DMS79 treated with DMSO at 0.1 percent for 48 hours (cell line): ENCODE measurements at regions not wholly inside any gene's neighbourhood (a gene's known extent, or its start where the extent isn't known, plus 50 kb on each side); places are given as distances from the start of the nearest gene placed in this dataset.

Source experiments
- DNase-seq: peaks from one replicate; lab custom pipeline; 2025; lab: John Stamatoyannopoulos, UW

GRCh38 chr12:107472308-107472707, 213.3 kb upstream of the PWP1 start:
- no peak for DNase-seq

- DNase-seq, result no peak
Measured at GRCh38 chr12:107474099-107474498, 211.5 kb upstream of the PWP1 start.

GRCh38 chr12:107474639-107475539, 210.7 kb upstream of the PWP1 start:
- DNase-seq, result no peak

GRCh38 chr12:107475900-107476299, 209.7 kb upstream of the PWP1 start:
- DNase-seq, result no peak

GRCh38 chr12:107477018-107477417, 208.6 kb upstream of the PWP1 start:
- DNase-seq, result no peak

- DNase-seq, result no peak
Measured at GRCh38 chr12:107477947-107478610, 207.5 kb upstream of the PWP1 start.

GRCh38 chr12:107478881-107479280, 206.7 kb upstream of the PWP1 start:
- DNase-seq, result no peak

GRCh38 chr12:107480836-107481608, 204.6 kb upstream of the PWP1 start:
- peak; percentile 72 for DNase-seq

GRCh38 chr12:107484230-107484629, 201.4 kb upstream of the PWP1 start:
- DNase-seq, result no peak

- no peak for DNase-seq
Measured at GRCh38 chr12:107484941-107485340, 200.7 kb upstream of the PWP1 start.

GRCh38 chr12:107485731-107486130, 199.9 kb upstream of the PWP1 start:
- DNase-seq, result peak; percentile 22

GRCh38 chr12:107486140-107486892, 199.3 kb upstream of the PWP1 start:
- DNase-seq, result peak; percentile 22

- DNase-seq, result peak; percentile 70
Measured at GRCh38 chr12:107487011-107487680, 198.5 kb upstream of the PWP1 start.

- no peak for DNase-seq
Measured at GRCh38 chr12:107488666-107489065, 196.9 kb upstream of the PWP1 start.

GRCh38 chr12:107490010-107490409, 195.6 kb upstream of the PWP1 start:
- no peak for DNase-seq

GRCh38 chr12:107491856-107492255, 193.7 kb upstream of the PWP1 start:
- DNase-seq, result no peak

GRCh38 chr12:107492393-107493134, 193.0 kb upstream of the PWP1 start:
- DNase-seq, result peak; percentile 75

- no peak for DNase-seq
Measured at GRCh38 chr12:107493135-107493494, 192.5 kb upstream of the PWP1 start.

- no peak for DNase-seq
Measured at GRCh38 chr12:107493666-107494065, 191.9 kb upstream of the PWP1 start.

- DNase-seq, result no peak
Measured at GRCh38 chr12:107494331-107494730, 191.3 kb upstream of the PWP1 start.

- DNase-seq, result no peak
Measured at GRCh38 chr12:107495604-107496003, 190.0 kb upstream of the PWP1 start.
